K562 (cell line): ENCODE measurements at regions not wholly inside any gene's neighbourhood (a gene's known extent, or its start where the extent isn't known, plus 50 kb on each side); places are given as distances from the start of the nearest gene placed in this dataset.

Source experiments
- ATAC-seq: fragments of 200-7000 bp; cut with Tn5 transposase; 3 replicates; pipeline ENCODE4 v1.9.1; 2020; ENCODE audit warnings: moderate library complexity
- BruUV-seq: library from RNA; stranded (reverse); fragments of 400-500 nt; replicated peaks from 2 replicates; lab custom pipeline; 2021; lab: Mats Ljungman, UMichigan
- CTCF ChIA-PET: fragments of 300-600 bp; formaldehyde crosslinking; extraction: SDS; loops from one replicate; lab custom pipeline; 2021; ENCODE audit warnings: low intra/inter-chr PET ratio; lab: Yijun Ruan, JAX
- POLR2A ChIA-PET: fragments of 300-600, 350-650 bp; sonication (Branson Sonifier 250); formaldehyde crosslinking; extraction: SDS; loops from one replicate; lab custom pipeline; 2021; ENCODE audit warnings: antibody characterized with exemption, inconsistent platforms; lab: Yijun Ruan, JAX
- DNase-seq, 4 experiments: peaks; one replicate each; pipeline versions ENCODE4 v3.0.0 to v3.0.0-alpha.2; 2011 to 2018; ENCODE audit warnings: low spot score in 3 of 4, mixed read lengths in 3 of 4; ENCODE audit errors: extremely low read depth in 1 of 4
- FAIRE-seq: peaks from 2 replicates; lab custom pipeline; 2011; peaks lifted over from hg19 to GRCh38; lab: Jason Lieb, UNC
- H2AFZ ChIP-seq: 2 replicates; pipeline ENCODE4 v1.6.0; 2011; ENCODE audit warnings: low read depth, low read length, control low read depth, inconsistent platforms
- H3K27ac ChIP-seq: fragments of 200-600 bp; 3 replicates; pipeline ENCODE4 v1.8.0; 2011; ENCODE audit warnings: low read depth, mild to moderate bottlenecking, control low read depth, inconsistent platforms, low read length, moderate library complexity, mixed read lengths; ENCODE audit errors: extremely low read depth
- H3K27me3 ChIP-seq, 2 experiments: fragments of 300-600 bp in 1 of 2; 2 replicates in 1 of 2; 3 replicates in 1 of 2; pipeline versions ENCODE4 v1.6.0 to v1.8.0; 2011; ENCODE audit warnings: inconsistent platforms in 2 of 2, low read length in 2 of 2, mild to moderate bottlenecking in 1 of 2, mixed read lengths in 1 of 2, moderate library complexity in 1 of 2; ENCODE audit not compliant: control insufficient read depth in 2 of 2, insufficient read depth in 2 of 2
- H3K36me3 ChIP-seq: fragments of 300-600 bp; 3 replicates; pipeline ENCODE4 v1.8.0; 2011; ENCODE audit warnings: mild to moderate bottlenecking, low read length, inconsistent platforms; ENCODE audit not compliant: control insufficient read depth, insufficient read depth
- H3K4me1 ChIP-seq, 2 experiments: fragments of 200-600 bp in 1 of 2; replicated peaks in 1 of 2; 2 replicates in 1 of 2; 3 replicates in 1 of 2; pipeline versions ENCODE4 v1.5.1 to v1.8.0; 2011; ENCODE audit warnings: inconsistent platforms in 2 of 2, low read length in 2 of 2, mild to moderate bottlenecking in 1 of 2, mixed read lengths in 1 of 2, moderate library complexity in 1 of 2; ENCODE audit not compliant: control insufficient read depth in 2 of 2, insufficient read depth in 2 of 2
- H3K4me2 ChIP-seq: 2 replicates; pipeline ENCODE4 v1.6.1; 2011; ENCODE audit warnings: low read length, control low read depth, inconsistent platforms, mixed read lengths; ENCODE audit not compliant: insufficient read depth
- H3K4me3 ChIP-seq: fragments of 200-600 bp; sonication (generic), shearing (Covaris generic); 2 replicates; pipeline ENCODE4 v1.5.1; 2016; ENCODE audit warnings: control low read depth, inconsistent platforms
- H3K79me2 ChIP-seq: fragments of 200-600 bp; 3 replicates; pipeline ENCODE4 v1.8.0; 2011; ENCODE audit warnings: low read length, inconsistent platforms; ENCODE audit not compliant: control insufficient read depth, insufficient read depth
- H3K9ac ChIP-seq, 2 experiments: 2 replicates each; pipeline versions ENCODE4 v1.6.0 to v1.6.1; 2011; ENCODE audit warnings: low read depth in 2 of 2, low read length in 2 of 2, control low read depth in 1 of 2, inconsistent platforms in 1 of 2, mild to moderate bottlenecking in 1 of 2, mixed read lengths in 1 of 2; ENCODE audit not compliant: insufficient read depth in 1 of 2
- H3K9me1 ChIP-seq: one replicate; pipeline ENCODE4 v1.6.0; 2011; ENCODE audit warnings: inconsistent platforms, mild to moderate bottlenecking, low read length, moderate library complexity; ENCODE audit not compliant: control insufficient read depth, insufficient read depth
- H3K9me3 ChIP-seq: replicated peaks from 2 replicates; pipeline ENCODE4 v1.5.1; 2011; ENCODE audit warnings: low read depth, low read length, inconsistent platforms; ENCODE audit not compliant: control insufficient read depth, insufficient read depth
- H4K20me1 ChIP-seq: replicated peaks from 2 replicates; pipeline ENCODE4 v1.6.1; 2011; ENCODE audit warnings: low read length, inconsistent platforms, mixed read lengths; ENCODE audit not compliant: control insufficient read depth, insufficient read depth
- CAMTA2 ChIP-seq: fragments of 250-450 bp; sonication (Bioruptor Pico); conservative IDR thresholded peaks from 2 replicates; pipeline ENCODE4 v1.5.1; 2022
- CHD7 ChIP-seq: fragments of 200-600 bp; sonication (generic); IDR thresholded peaks from one replicate; pipeline ENCODE4 v1.6.1; 2012; ENCODE audit warnings: mild to moderate bottlenecking, low read depth, low read length, inconsistent platforms
- POU5F1 ChIP-seq: fragments of 150-350 bp; IDR thresholded peaks from 2 replicates; pipeline ENCODE4 v1.6.1; 2014; ENCODE audit warnings: borderline replicate concordance, low read length, low read depth, mild to moderate bottlenecking; ENCODE audit not compliant: partially characterized antibody
- XRCC4 ChIP-seq: IDR thresholded peaks from one replicate; pipeline ENCODE4 v1.6.1; 2011; ENCODE audit not compliant: insufficient read depth, insufficient read length; ENCODE audit errors: extremely low read depth
- ZNF165 ChIP-seq: fragments of 250-450 bp; sonication (Bioruptor Pico); IDR thresholded peaks from 2 replicates; pipeline ENCODE4 v1.4.0; 2020; ENCODE audit warnings: borderline replicate concordance
- WGBS: fragments of 100-300 bp; shearing (Covaris generic); methylation state at CpG from one replicate; pipeline ENCODE4 v1.1.6; 2016; ENCODE audit warnings: low coverage, mixed read lengths; ENCODE audit not compliant: insufficient coverage; ENCODE audit errors: missing lambda C conversion rate; 5-methylcytosine and 5-hydroxymethylcytosine counted together
- in situ Hi-C: fragments of 300-500 bp; cut with MboI; formaldehyde crosslinking; loops from 4 replicates; pipeline ENCODE4 v1.15.0; 2018; ENCODE audit warnings: inconsistent platforms, mixed read lengths
- intact Hi-C: fragments of 100-400 bp; cut with micrococcal nuclease; formaldehyde crosslinking; loops from 2 replicates; pipeline ENCODE4 v1.14.2; 2022

DNA sequence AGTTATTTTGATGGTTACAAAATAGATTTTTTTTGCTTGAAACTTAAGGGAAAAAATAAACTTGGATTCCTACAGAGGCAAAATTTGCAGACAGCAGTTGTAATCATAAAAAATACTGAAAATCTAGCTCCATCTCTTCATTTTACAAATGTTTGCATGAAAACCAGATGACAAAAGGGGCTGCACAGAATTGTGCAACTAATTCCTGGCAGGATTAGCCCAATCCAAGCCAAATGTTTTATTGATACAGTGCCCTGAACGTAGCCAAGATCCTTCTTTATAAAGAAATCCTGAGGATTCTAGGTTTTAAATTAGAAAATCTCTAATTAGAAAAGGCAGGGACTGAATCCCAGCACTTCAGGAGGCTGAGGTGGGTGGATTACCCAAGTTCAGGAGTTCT is 356.4 kb upstream of the SEL1L start:
- no peaks in the 10 kb centered on the region for H3K9me3 ChIP-seq
- TF ChIP-seq CAMTA2 (CRISPR knock-in tag) (no peak), ZNF165 (CRISPR knock-in tag) (no peak), POU5F1 (no peak)
- no peak for ATAC-seq
- no peaks in the 10 kb centered on the region for H3K27me3 ChIP-seq
- H3K9ac ChIP-seq: no peak overlapping the region
- DNase-seq: no peak
- in situ Hi-C loops (no loop called here), intact Hi-C loops (no loop called here)
- WGBS: 0% methylated on average over 1 of the region's 1 CpG
- H3K4me1 ChIP-seq: no peaks in the 10 kb centered on the region
- ChIA-PET CTCF (no interaction called here), POLR2A (interaction anchor here (0.6 kb wide), 1 partner anchor 1653 kb away, joined by 3 read pairs; no protein-coding TSS in a partner anchor)
- no peak overlapping the region for H3K4me3 ChIP-seq
- no peaks in the 10 kb centered on the region for H3K36me3 ChIP-seq
- no peak for FAIRE-seq
- BruUV-seq: no TSS peak
- no peaks in the 10 kb centered on the region for H4K20me1 ChIP-seq
- H3K9me1 ChIP-seq: no peaks in the 10 kb centered on the region
- no peak overlapping the region for H3K4me2 ChIP-seq
- no peak overlapping the region for H3K27ac ChIP-seq
- H3K79me2 ChIP-seq: no peaks in the 10 kb centered on the region
- no peak overlapping the region for H2AFZ ChIP-seq

DNA sequence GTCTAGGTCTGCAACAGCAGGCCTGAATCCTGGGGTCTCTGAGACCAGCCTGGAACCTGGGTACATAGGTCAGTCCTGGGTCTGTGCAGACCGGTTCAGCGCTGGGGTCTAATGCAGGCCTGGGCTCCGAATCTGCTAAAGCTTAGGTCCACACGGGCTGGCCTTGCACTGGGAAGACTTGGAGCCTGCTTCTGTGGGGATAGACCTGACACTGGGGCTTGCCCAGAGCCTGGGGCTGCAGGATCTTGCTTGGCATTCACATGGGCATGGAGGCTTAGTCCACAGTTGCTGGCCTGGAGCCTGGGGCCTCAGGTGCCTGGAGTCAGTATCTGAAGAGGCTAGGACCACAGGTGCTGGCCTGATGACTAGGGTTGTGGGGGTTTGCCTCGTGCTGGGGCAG is 369.8 kb upstream of the SEL1L start:
- H3K9ac ChIP-seq: no peak overlapping the region
- H3K9me3 ChIP-seq: no peaks in the 10 kb centered on the region; the same call in 1 of the 2 replicates
- no peaks in the 10 kb centered on the region for H4K20me1 ChIP-seq
- intact Hi-C loops: no loop called here
- FAIRE-seq (no peak), DNase-seq (no peak), ATAC-seq (no peak)
- H3K4me2 ChIP-seq: no peak overlapping the region
- no peak overlapping the region for H2AFZ ChIP-seq
- in situ Hi-C loops: no loop called here
- H3K79me2 ChIP-seq: no peaks in the 10 kb centered on the region
- WGBS: 0% methylated on average over 5 of the region's 5 CpGs
- no peaks in the 10 kb centered on the region for H3K4me1 ChIP-seq
- no TSS peak for BruUV-seq
- TF ChIP-seq CHD7: no peak
- no peak for TF ChIP-seq XRCC4
- ChIA-PET CTCF (no interaction called here), POLR2A (no interaction called here)
- H3K4me3 ChIP-seq: no peak overlapping the region
- no peak overlapping the region for H3K27ac ChIP-seq
- no peaks in the 10 kb centered on the region for H3K36me3 ChIP-seq
- H3K9me1 ChIP-seq: no peaks in the 10 kb centered on the region
- no peaks in the 10 kb centered on the region for H3K27me3 ChIP-seq
